Tibial artery (tissue), 4 donors: ENCODE measurements at regions not wholly inside any gene's neighbourhood (a gene's known extent, or its start where the extent isn't known, plus 50 kb on each side); places are given as distances from the start of the nearest gene placed in this dataset.

Source experiments
- DNase-seq, 2 donors: peaks; one replicate each; pipeline ENCODE4 v3.0.0-alpha.2; 2019
- H3K27ac ChIP-seq, 2 donors: fragments of 200-600 bp; sonication (generic) in 1 of 2; 1 replicate in 1 of 2; 2 replicates in 1 of 2; pipeline ENCODE4 v1.5.1; 2018 to 2019; ENCODE audit warnings: mild to moderate bottlenecking in 1 of 2
- H3K27me3 ChIP-seq, 2 donors: fragments of 200-600 bp; sonication (generic) in 1 of 2; one replicate each; pipeline versions ENCODE4 v1.5.1 to v1.6.0; 2016 to 2019
- H3K36me3 ChIP-seq, 3 donors: fragments of 200-600 bp; sonication (generic) in 2 of 3; one replicate each; pipeline ENCODE4 v1.5.1; 2016 to 2019; ENCODE audit warnings: mild to moderate bottlenecking in 2 of 3
- H3K4me1 ChIP-seq, 4 donors: fragments of 200-600 bp; sonication (generic) in 2 of 4; 1 replicate in 3 of 4; 2 replicates in 1 of 4; pipeline ENCODE4 v1.5.1; 2016 to 2019
- H3K4me3 ChIP-seq, 2 donors: fragments of 200-600 bp; sonication (generic) in 1 of 2; 1 replicate in 1 of 2; 2 replicates in 1 of 2; pipeline ENCODE4 v1.5.1; 2018 to 2019; ENCODE audit warnings: mild to moderate bottlenecking in 2 of 2
- H3K9me3 ChIP-seq, 3 donors: fragments of 200-600 bp; sonication (generic) in 1 of 3; one replicate each; pipeline ENCODE4 v1.5.1; 2016 to 2019
- intact Hi-C: fragments of 100-400 bp; cut with DNase I; formaldehyde crosslinking; loops from one replicate; pipeline ENCODE4 v1.15.0; 2023; ENCODE audit warnings: low total_unique reads
- TF ChIP-seq, protein P1 (sequence below), 2 experiments: fragments of 200-600 bp in 1 of 2; fragments of 450-650 bp in 1 of 2; IDR thresholded peaks; one replicate each; pipeline ENCODE4 v1.5.1; 2017 to 2019; ENCODE audit warnings: antibody characterized with exemption in 2 of 2, mild to moderate bottlenecking in 1 of 2, moderate library complexity in 1 of 2

DNA sequence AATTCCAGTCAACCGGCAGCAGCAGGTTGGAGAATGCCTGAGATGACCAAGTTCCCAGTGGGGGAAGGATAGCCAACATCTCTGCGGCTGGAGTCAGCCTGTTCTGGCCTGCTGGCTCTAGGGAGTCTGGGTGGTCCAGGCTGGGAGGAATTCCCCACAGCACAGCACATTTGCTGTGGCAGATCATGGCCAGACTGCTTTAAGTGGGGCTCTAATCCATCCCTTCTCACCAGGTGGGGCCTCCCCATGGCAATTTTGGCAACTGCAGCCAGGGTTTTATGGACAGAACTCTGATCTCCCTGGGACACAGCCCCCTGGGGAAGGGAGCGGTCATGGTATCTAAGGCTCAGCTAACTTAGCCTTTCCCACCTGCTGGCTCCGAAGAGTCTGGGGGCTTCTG, 226.1 kb downstream of the DTWD2 start:
- no peak overlapping the region for H3K27ac ChIP-seq
- no peaks in the 10 kb centered on the region for H3K36me3 ChIP-seq
- no peaks in the 10 kb centered on the region for H3K9me3 ChIP-seq
- no peaks in the 10 kb centered on the region for H3K27me3 ChIP-seq
- intact Hi-C loops, result no loop called here
- DNase-seq, result no peak
- H3K4me1 ChIP-seq, result no peaks in the 10 kb centered on the region
- no peak overlapping the region for H3K4me3 ChIP-seq
- TF ChIP-seq, protein P1, sequence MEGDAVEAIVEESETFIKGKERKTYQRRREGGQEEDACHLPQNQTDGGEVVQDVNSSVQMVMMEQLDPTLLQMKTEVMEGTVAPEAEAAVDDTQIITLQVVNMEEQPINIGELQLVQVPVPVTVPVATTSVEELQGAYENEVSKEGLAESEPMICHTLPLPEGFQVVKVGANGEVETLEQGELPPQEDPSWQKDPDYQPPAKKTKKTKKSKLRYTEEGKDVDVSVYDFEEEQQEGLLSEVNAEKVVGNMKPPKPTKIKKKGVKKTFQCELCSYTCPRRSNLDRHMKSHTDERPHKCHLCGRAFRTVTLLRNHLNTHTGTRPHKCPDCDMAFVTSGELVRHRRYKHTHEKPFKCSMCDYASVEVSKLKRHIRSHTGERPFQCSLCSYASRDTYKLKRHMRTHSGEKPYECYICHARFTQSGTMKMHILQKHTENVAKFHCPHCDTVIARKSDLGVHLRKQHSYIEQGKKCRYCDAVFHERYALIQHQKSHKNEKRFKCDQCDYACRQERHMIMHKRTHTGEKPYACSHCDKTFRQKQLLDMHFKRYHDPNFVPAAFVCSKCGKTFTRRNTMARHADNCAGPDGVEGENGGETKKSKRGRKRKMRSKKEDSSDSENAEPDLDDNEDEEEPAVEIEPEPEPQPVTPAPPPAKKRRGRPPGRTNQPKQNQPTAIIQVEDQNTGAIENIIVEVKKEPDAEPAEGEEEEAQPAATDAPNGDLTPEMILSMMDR (IDR thresholded peaks at IDR 0.05), result no peak

DNA sequence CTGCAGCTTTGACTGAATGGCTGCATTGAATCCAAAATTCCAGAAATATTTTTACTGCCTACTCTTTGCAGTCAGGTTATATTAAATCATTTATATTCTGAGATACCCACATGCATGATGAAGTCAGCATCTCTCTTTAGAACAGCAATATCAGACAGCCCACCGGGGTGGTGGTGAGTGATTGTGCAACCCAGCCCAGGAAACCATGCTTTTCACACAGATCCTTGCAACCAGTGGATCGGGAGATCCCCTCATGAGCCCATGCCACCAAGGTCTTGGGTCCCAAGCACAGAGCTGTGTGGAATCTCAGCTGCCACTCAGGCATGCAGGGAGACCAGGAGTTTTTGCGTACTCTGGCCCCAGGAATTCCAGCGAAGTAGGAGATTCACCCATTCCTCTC, 226.5 kb downstream of the DTWD2 start:
- Histone ChIP-seq H3K27me3 (no peaks in the 10 kb centered on the region), H3K4me3 (no peak overlapping the region), H3K36me3 (no peaks in the 10 kb centered on the region), H3K9me3 (no peaks in the 10 kb centered on the region), H3K27ac (no peak overlapping the region), H3K4me1 (no peaks in the 10 kb centered on the region)
- TF ChIP-seq, protein P1 (IDR thresholded peaks at IDR 0.05), result no peak
- intact Hi-C loops, result no loop called here
- no peak for DNase-seq

DNA sequence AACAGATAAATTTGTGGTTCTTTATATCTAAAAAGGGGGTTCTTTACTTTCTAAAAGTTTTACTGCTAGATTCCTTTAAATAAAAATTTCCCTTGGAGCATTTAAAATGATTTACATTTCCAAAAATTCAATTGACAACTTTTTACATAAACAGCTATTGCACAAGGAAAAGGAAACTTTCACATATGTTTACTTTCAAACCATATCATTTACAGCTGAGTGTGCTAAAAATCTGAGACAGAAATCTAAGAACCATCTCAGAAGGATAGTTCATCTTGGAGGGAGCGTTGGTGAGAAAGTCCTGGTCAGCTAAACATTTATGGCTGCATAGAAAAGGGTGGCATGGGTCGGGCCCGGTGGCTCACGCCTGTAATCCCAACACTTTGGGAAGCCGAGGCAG, 235.4 kb downstream of the DTWD2 start:
- Histone ChIP-seq H3K27ac (no peak overlapping the region), H3K4me1 (no peaks in the 10 kb centered on the region), H3K27me3 (no peaks in the 10 kb centered on the region), H3K9me3 (no peaks in the 10 kb centered on the region), H3K36me3 (no peaks in the 10 kb centered on the region), H3K4me3 (no peak overlapping the region)
- no peak for DNase-seq
- TF ChIP-seq, protein P1 (IDR thresholded peaks at IDR 0.05), result no peak
- intact Hi-C loops, result no loop called here

DNA sequence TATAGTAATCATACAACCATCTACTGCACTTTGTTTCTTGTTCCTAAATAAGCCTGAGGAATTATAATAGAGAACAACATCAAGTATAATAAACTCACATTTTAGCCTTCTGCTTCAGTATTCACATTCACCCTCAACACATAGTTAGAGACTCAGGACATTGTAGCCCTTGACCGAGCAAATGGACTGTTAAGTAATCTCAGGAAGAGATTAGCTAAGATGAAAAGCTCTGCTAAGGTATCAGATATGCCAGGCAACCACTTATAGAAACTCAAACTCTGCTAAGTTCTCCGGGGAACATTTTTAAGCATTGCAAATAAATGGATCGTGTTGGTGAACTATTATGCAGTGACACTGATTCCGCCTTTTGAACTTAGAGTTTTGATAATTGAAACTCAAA, 252.0 kb downstream of the DTWD2 start:
- H3K27ac ChIP-seq, result no peak overlapping the region
- H3K4me3 ChIP-seq, result no peak overlapping the region
- H3K9me3 ChIP-seq, result no peaks in the 10 kb centered on the region
- no peaks in the 10 kb centered on the region for H3K36me3 ChIP-seq
- intact Hi-C loops, result no loop called here
- no peaks in the 10 kb centered on the region for H3K27me3 ChIP-seq
- no peak for DNase-seq
- H3K4me1 ChIP-seq, result no peaks in the 10 kb centered on the region
- TF ChIP-seq, protein P1 (IDR thresholded peaks at IDR 0.05), result no peak

DNA sequence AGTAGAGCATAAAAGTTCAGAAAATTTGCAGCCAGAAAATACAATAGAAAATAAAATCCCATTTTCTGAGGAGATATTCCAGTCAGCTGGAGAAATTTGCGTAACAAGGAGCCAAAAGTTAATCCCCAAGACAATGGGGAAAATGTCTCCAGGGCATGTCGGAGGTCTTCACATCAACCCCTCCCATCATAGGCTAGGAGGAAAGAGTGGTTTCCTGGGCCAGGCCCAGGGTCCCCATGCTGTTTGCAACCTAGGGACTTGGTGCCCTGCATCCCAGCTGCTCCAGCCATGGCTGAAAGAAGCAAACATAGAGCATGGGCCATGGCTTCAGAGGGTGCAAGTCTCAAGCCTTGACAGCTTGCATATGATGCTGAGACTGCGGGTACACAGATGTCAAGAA, 255.0 kb downstream of the DTWD2 start:
- H3K9me3 ChIP-seq, result no peaks in the 10 kb centered on the region
- no peaks in the 10 kb centered on the region for H3K27me3 ChIP-seq
- DNase-seq, result no peak
- TF ChIP-seq, protein P1 (IDR thresholded peaks at IDR 0.05), result no peak
- H3K4me3 ChIP-seq, result no peak overlapping the region
- intact Hi-C loops, result no loop called here
- no peak overlapping the region for H3K27ac ChIP-seq
- no peaks in the 10 kb centered on the region for H3K36me3 ChIP-seq
- no peaks in the 10 kb centered on the region for H3K4me1 ChIP-seq

DNA sequence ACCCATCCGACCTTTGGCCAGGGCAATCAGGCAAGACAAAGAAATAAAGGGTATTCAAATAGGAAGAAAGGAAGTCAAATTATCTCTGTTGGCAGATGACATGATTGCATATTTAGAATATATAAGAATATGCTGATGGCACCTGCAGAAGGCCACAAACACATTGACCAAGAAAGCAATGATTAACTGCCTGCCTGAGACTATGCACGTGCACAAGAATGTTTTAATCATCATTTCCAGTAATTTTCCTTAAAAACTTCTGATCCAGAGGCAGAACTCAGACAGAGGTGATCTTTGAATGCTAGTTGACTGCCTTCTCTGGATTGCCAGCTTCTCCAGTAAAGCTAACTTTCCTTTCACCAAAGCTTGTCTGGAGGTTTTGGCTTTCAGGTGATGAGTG, 260.2 kb downstream of the DTWD2 start:
- Histone ChIP-seq H3K27me3 (no peaks in the 10 kb centered on the region), H3K4me1 (no peaks in the 10 kb centered on the region), H3K36me3 (no peaks in the 10 kb centered on the region), H3K27ac (no peak overlapping the region), H3K9me3 (no peaks in the 10 kb centered on the region), H3K4me3 (no peak overlapping the region)
- intact Hi-C loops, result no loop called here
- TF ChIP-seq, protein P1 (IDR thresholded peaks at IDR 0.05), result no peak
- DNase-seq, result no peak
